ENCODE measurements at regions not wholly inside any gene's neighbourhood (a gene's known extent, or its start where the extent isn't known, plus 50 kb on each side); places are given as distances from the start of the nearest gene placed in this dataset.
A peak's percentile ranks its signal among the peaks of the same experiment; 100 is the strongest.

DNA sequence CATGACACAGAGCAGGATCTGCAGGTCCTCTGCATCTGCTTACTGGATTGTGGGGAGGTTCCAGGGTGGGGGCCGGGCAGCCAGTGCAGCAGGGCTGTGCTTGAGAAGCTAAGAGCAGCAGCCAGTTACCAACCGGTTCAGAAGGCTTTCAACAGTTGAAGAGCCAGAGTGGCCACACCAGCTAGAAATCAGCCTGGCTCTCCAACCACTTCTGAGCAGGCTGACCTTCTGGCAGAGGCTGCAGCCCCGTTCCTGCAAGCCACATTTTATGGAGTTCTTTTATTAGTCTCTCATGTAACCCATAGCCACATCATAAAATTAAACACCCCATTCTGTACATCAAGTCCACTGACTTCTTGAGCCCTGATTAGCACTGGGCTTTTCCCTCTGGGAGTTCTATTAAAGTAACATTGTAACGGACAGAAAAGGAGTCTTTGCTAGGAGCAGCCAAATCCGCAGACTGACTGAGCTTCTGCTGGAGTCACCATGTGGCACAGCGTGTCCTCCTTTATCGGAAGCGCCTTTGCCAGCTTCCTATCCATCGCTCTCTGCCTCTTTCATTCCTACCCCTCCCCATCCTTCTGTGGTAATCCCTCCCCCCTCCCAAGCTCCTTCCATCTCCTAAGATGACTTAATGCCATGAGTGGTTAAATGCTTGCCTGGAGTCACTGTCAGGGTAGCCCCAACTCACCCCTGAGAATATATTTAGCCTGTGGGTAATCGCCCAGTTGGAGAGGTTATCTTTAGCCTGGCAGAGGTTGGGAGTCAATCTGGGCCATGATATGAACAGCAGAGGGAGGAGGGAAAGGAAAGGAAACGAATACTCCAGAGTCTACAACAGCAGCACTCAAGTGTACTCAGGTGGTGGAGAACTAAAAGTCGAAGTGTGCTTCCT is 138.5 kb upstream of the HES1 start:
- DNase-seq = peak; percentile 70

DNA sequence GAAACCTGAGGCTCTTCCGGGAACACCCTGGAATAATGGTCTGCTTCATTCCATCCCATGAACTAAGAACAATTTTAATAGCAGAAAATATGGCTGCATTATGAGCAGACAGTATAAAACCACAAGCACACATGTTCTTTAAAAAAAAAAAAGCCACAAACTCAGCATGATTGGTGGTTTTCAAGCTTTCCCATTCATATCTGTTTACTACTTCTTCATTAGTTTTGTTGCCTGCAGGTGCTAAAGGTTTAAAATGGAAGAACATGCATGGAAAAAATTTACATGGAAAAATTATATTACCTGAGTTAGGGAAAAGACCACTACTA is 137.9 kb upstream of the HES1 start:
- DNase-seq = no peak

- no peak for DNase-seq
Observed at GRCh38 chr3:193998628-193999195, 137.2 kb upstream of the HES1 start.

DNA sequence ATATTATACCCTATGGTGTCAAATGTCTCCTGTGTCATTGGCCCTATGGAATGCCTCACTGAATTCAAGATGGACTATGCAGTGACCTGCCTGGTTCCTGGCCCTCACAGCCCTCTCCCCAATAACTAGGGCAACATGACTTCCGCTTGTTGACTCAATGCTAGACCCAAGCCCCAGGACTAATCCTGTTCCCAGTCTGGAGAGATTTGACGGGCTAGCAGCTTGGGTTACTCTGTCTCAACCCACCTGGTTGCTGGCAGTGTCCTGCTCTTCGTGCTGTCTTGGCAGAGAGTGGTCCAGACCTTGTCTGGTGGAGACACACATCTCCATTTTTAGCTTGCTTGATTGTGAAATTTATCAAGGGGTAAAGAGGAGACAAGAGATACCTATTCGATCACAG is 135.8 kb upstream of the HES1 start:
- DNase-seq = no peak

- no peak for DNase-seq
Observed at GRCh38 chr3:194000712-194001111, 135.2 kb upstream of the HES1 start.

GRCh38 chr3:194001728-194002459 is 134.1 kb upstream of the HES1 start:
- no peak for DNase-seq

DNA sequence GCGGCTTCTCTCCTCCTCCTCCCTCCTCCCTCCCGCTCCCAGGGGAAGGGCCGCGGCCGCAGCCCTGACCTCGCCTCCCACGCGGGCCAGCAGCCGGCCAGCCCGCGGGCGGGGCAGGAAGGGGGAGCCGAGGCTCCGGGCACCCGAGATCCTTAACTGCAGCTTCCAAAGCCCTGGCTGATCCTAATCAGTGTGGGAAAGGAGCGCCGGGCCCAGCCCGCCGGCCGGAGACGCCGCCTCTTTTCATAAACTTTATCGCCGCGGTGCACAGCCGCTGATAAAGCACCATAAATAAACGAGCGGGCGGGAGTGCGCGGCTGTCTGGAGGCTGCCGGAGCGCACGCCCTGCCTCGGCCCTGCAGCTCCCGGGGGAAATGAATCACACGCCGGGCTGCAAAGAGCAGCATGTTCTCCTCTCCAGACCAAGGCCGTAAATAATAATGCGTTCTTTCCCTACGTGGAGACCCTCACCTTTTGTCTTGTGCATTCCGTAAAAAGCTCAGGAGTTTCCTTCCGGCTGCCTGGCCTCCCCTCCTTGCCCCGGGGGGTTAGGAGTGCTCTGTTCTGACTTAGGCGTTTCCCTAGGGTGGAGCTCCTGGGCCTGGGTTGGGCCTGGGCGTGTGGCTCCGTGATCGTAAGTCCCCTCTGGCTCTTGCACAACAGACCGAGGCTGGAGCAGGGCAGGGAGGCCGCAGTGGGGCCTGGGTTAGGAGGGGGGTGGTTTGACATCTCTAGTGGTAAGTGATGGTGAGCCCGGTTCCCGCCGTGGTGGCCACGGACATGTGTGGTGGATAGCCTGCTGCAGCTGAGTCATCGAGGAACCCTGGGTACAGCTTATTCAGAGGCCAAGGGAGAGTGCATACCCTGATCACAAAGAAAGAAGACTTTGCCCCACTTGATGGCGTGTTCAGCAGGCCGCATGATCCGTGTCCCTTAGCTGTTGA is 132.6 kb upstream of the HES1 start:
- DNase-seq = peak; percentile 82

DNA sequence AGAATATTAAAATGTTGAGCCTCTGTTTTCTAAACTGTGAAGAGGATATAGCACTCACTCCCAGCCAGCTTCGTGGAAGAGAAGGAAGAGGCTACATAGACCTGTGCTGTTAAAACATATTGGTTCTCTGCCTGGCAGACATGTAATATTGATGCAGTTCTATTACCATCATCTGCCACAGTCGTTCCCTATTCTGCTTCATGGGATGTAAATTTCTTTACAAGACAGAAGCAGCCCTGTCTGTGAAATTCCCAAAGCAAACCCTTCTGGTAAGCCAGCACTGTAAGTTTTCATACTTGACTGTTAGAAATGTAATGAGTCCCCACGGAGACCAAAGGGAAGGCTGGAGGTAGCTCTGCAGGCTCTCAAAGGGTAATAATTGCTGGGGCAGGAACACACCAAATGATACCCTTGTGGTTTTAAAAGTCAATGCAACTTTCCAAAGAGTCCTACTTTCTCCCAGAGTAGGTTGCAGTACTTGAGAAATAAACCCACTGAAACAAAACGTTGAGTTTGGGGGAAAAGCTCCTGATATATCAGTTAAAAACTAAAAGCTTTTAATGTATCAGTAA is 129.9 kb upstream of the HES1 start:
- no peak for DNase-seq

- no peak for DNase-seq
Observed at GRCh38 chr3:194007592-194008337, 128.2 kb upstream of the HES1 start.

- peak; percentile 20 for DNase-seq
Observed at GRCh38 chr3:194009019-194009418, 126.9 kb upstream of the HES1 start.

- no peak for DNase-seq
Observed at GRCh38 chr3:194009892-194010533, 125.9 kb upstream of the HES1 start.

GRCh38 chr3:194011807-194012206 is 124.1 kb upstream of the HES1 start:
- no peak for DNase-seq

DNA sequence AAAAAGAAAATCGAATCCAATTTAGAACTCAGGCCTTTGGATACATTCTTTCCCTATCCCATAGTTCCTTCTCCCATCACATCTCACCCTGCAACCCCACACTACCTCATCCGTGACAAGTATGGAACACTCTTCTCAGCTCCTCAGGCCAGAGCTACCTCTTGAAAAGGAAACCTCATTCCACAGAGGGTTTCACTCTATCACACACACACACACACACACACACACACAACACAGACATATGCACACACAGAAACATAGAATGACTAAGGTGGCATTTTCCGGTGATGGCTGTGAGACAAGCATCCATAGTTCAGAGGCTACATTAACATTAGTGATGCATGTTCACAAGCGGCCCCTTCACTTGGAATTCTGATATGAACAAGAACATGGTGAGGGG is 122.0 kb upstream of the HES1 start:
- DNase-seq = no peak

GRCh38 chr3:194014756-194015155 is 121.2 kb upstream of the HES1 start:
- DNase-seq = no peak

- DNase-seq = no peak
Observed at GRCh38 chr3:194019398-194020165, 116.4 kb upstream of the HES1 start.

DNA sequence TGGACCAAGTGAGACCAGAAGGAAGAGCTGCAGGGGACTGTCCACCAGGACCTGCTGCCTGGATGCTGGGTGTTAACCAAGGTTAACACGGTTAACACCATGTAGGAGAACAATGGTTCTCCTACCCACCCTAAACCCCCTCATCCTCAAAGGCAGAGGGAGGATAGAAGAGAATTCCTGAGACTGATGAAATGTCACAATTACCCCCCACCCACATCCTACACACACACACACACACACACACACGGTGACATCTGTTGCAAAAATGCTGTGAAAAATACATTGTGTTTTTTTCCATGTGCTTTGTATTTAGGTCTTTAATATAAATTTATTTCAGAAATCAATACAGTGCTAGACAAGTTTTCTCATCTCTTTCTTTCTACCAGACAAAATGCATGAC is 113.9 kb upstream of the HES1 start:
- no peak for DNase-seq

- no peak for DNase-seq
Observed at GRCh38 chr3:194022816-194023215, 113.1 kb upstream of the HES1 start.

- DNase-seq = peak; percentile 60
Observed at GRCh38 chr3:194023501-194024280, 112.3 kb upstream of the HES1 start.

DNA sequence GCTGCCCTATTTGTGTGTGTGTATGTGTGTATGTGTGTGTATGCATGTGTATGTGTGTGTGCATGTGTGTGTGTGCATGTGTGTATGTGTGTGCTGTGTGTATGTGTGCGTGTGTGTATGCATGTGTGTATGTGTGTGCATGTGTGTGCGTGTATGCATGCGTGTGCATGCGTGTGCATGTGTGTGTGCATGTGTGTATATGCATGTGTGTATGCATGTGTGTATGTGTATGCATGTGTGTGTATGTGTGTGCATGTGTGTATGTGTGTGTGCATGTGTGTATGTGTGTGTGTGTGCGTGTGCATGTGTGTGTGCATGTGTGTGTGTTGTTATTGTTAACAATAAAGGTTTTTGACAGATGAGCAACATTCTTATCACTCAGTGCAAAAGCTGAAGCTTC is 110.8 kb upstream of the HES1 start:
- no peak for DNase-seq

GRCh38 chr3:194025951-194026350 is 110.0 kb upstream of the HES1 start:
- DNase-seq = no peak

All from DMS153 (cell line).